ENCODE measurements at regions not wholly inside any gene's neighbourhood (a gene's known extent, or its start where the extent isn't known, plus 50 kb on each side); places are given as distances from the start of the nearest gene placed in this dataset.

GRCh38 chr2:18085593-18085992, 207.1 kb downstream of the KCNS3 start:
- TF ChIP-seq MAX (IDR thresholded peaks at IDR 0.05; ENCODE audit: low read depth, low read length): no peak
- TF ChIP-seq RCOR1 (conservative IDR thresholded peaks at IDR 0.05; ENCODE audit: low read depth, low read length): no peak
- no peak for TF ChIP-seq CTCF (IDR thresholded peaks at IDR 0.05 in 2 of 3, conservative IDR thresholded peaks at IDR 0.05 in 1 of 3; ENCODE audit: control insufficient read depth in 2 of 3, extremely low read depth in 1 of 3, insufficient read depth in 1 of 3, low read depth in 3 of 3, low read length in 3 of 3)
- TF ChIP-seq ZZZ3 (IDR thresholded peaks at IDR 0.05; ENCODE audit: control insufficient read depth, insufficient read length, low read depth): no peak
- no peak for TF ChIP-seq PML (IDR thresholded peaks at IDR 0.05; ENCODE audit: low read length)
- no peak for TF ChIP-seq REST (IDR thresholded peaks at IDR 0.05; ENCODE audit: low read depth, low read length)
- no peak for TF ChIP-seq CREM (IDR thresholded peaks at IDR 0.05; ENCODE audit: low read depth)
- TF ChIP-seq TAF1 (IDR thresholded peaks at IDR 0.05; ENCODE audit: borderline replicate concordance, low read depth, low read length): no peak
